Thoracic aorta (tissue), 2 donors: ENCODE measurements at regions not wholly inside any gene's neighbourhood (a gene's known extent, or its start where the extent isn't known, plus 50 kb on each side); places are given as distances from the start of the nearest gene placed in this dataset.

ENCODE experiments used
- ATAC-seq: fragments of 150-250 bp; one replicate; pipeline ENCODE4 v1.8.0; 2017; ENCODE audit warnings: low read depth; ENCODE audit not compliant: insufficient number of reproducible peaks, low FRiP score
- DNase-seq: peaks from one replicate; pipeline ENCODE4 v3.0.0-alpha.2; 2020; ENCODE audit warnings: low spot score
- H3K27ac ChIP-seq, 2 donors: fragments of 200-600 bp; sonication (generic); 1 replicate in 1 of 2; 2 replicates in 1 of 2; pipeline ENCODE4 v1.5.1; 2016; ENCODE audit warnings: mild to moderate bottlenecking in 2 of 2, moderate library complexity in 2 of 2
- H3K27me3 ChIP-seq: fragments of 200-600 bp; sonication (generic); replicated peaks from 2 replicates; pipeline ENCODE4 v1.6.0; 2016; ENCODE audit warnings: mild to moderate bottlenecking; ENCODE audit not compliant: insufficient read depth
- H3K36me3 ChIP-seq: fragments of 200-600 bp; sonication (generic); one replicate; pipeline ENCODE4 v1.5.1; 2016
- H3K4me1 ChIP-seq, 2 donors: fragments of 200-600 bp; sonication (generic); 1 replicate in 1 of 2; 2 replicates in 1 of 2; pipeline versions ENCODE4 v1.5.1 to v1.6.0; 2016; ENCODE audit warnings: low read depth in 2 of 2, mild to moderate bottlenecking in 1 of 2; ENCODE audit not compliant: control insufficient read depth in 1 of 2
- H3K4me3 ChIP-seq: fragments of 200-600 bp; sonication (generic); 2 replicates; pipeline ENCODE4 v1.5.1; 2016; ENCODE audit warnings: mild to moderate bottlenecking
- H3K9me3 ChIP-seq: fragments of 200-600 bp; sonication (generic); 2 replicates; pipeline ENCODE4 v1.5.1; 2016
- CTCF ChIP-seq: fragments of 200-600 bp; sonication (generic); IDR thresholded peaks from one replicate; pipeline ENCODE4 v1.5.1; 2019; ENCODE audit warnings: antibody characterized with exemption

- DNase-seq (no peak), ATAC-seq (no peak)
- H3K9me3 ChIP-seq: no peaks in the 10 kb centered on the region
- no peaks in the 10 kb centered on the region for H3K36me3 ChIP-seq
- H3K27me3 ChIP-seq: no peaks in the 10 kb centered on the region
- TF ChIP-seq CTCF: no peak
- H3K4me3 ChIP-seq: no peak overlapping the region
- peaks cover 6 to 19% of the 10 kb centered on the region in 2 donors for H3K4me1 ChIP-seq
- no peak overlapping the region for H3K27ac ChIP-seq
Measured at GRCh38 chr1:222038971-222039370, 297.1 kb upstream of the DUSP10 start.

- DNase-seq: no peak
- no peak for ATAC-seq
- Histone ChIP-seq H3K4me1 (peaks cover 0 to 8% of the 10 kb centered on the region in 2 donors), H3K9me3 (no peaks in the 10 kb centered on the region), H3K27me3 (no peaks in the 10 kb centered on the region), H3K4me3 (no peak overlapping the region), H3K27ac (no peak overlapping the region), H3K36me3 (no peaks in the 10 kb centered on the region)
- TF ChIP-seq CTCF: no peak
Measured at GRCh38 chr1:222037720-222038119, 295.8 kb upstream of the DUSP10 start.

- no peak for ATAC-seq
- TF ChIP-seq CTCF: no peak
- no peaks in the 10 kb centered on the region for H3K36me3 ChIP-seq
Measured at GRCh38 chr1:222034790-222035189, 292.9 kb upstream of the DUSP10 start.

GRCh38 chr1:222033450-222033849, 291.6 kb upstream of the DUSP10 start:
- no peak for TF ChIP-seq CTCF
- Histone ChIP-seq H3K27ac (no peak overlapping the region), H3K27me3 (no peaks in the 10 kb centered on the region), H3K4me1 (no peaks in the 10 kb centered on the region), H3K4me3 (no peak overlapping the region), H3K9me3 (no peaks in the 10 kb centered on the region), H3K36me3 (no peaks in the 10 kb centered on the region)
- ATAC-seq (no peak), DNase-seq (no peak)

More at GRCh38 chr1:222034790-222035189, 292.9 kb upstream of the DUSP10 start:
- DNase-seq: no peak
- no peaks in the 10 kb centered on the region for H3K27me3 ChIP-seq
- H3K9me3 ChIP-seq: no peaks in the 10 kb centered on the region
- peaks cover 0 to 2% of the 10 kb centered on the region in 2 donors for H3K4me1 ChIP-seq
- H3K4me3 ChIP-seq: no peak overlapping the region
- H3K27ac ChIP-seq: no peak overlapping the region

- H3K4me3 ChIP-seq: no peak overlapping the region
- H3K36me3 ChIP-seq: no peaks in the 10 kb centered on the region
- no peak for TF ChIP-seq CTCF
- DNase-seq (no peak), ATAC-seq (no peak)
- no peaks in the 10 kb centered on the region for H3K9me3 ChIP-seq
- H3K4me1 ChIP-seq: no peaks in the 10 kb centered on the region
- H3K27me3 ChIP-seq: no peaks in the 10 kb centered on the region
- no peak overlapping the region for H3K27ac ChIP-seq
Measured at GRCh38 chr1:222031318-222031717, 289.4 kb upstream of the DUSP10 start.
